GM12878 (cell line): ENCODE measurements at regions not wholly inside any gene's neighbourhood (a gene's known extent, or its start where the extent isn't known, plus 50 kb on each side); places are given as distances from the start of the nearest gene placed in this dataset.
"Not testable (repeated sequence)": the region's sequence is repeated elsewhere in the genome, so short reads cannot be mapped to it uniquely, and the experiment has no call there.

Experiments used
- ATAC-seq: fragments of 200-7000 bp; cut with Tn5 transposase; 3 replicates; pipeline ENCODE4 v1.9.1; 2020; ENCODE audit warnings: mild to moderate bottlenecking, moderate library complexity
- BruUV-seq: library from RNA; stranded (reverse); fragments of 400-500 nt; replicated peaks from 2 replicates; lab custom pipeline; 2021; lab: Mats Ljungman, UMichigan
- CTCF ChIA-PET: fragments of 300-600 bp; sonication (Branson Sonifier 250); formaldehyde crosslinking; extraction: SDS; loops from one replicate; lab custom pipeline; 2021; ENCODE audit warnings: inconsistent platforms; lab: Yijun Ruan, JAX
- POLR2A ChIA-PET: fragments of 350-600 bp; formaldehyde crosslinking; extraction: SDS; loops from one replicate; lab custom pipeline; 2021; ENCODE audit warnings: inconsistent platforms; lab: Charles Lee
- RAD21 ChIA-PET: fragments of 300-600 bp; sonication (Branson Sonifier 250); formaldehyde crosslinking; loops from one replicate; lab custom pipeline; 2023; ENCODE audit warnings: antibody characterized with exemption; ENCODE audit not compliant: unreplicated experiment; lab: Charles Lee
- SMC1A ChIA-PET: fragments of 300-600 bp; sonication (Branson Sonifier 250); formaldehyde crosslinking; loops from one replicate; lab custom pipeline; 2023; ENCODE audit not compliant: unreplicated experiment, uncharacterized antibody; lab: Charles Lee
- DNase-seq: peaks from one replicate; pipeline ENCODE4 v3.0.0-alpha.2; 2011; ENCODE audit warnings: low read depth, low spot score
- FAIRE-seq: peaks from 3 replicates; lab custom pipeline; 2011; peaks lifted over from hg19 to GRCh38; lab: Jason Lieb, UNC
- H2AFZ ChIP-seq: 2 replicates; pipeline ENCODE4 v1.6.0; 2011; ENCODE audit warnings: low read depth, low read length, control low read depth; ENCODE audit not compliant: control insufficient read depth
- H3K27ac ChIP-seq: 2 replicates; pipeline ENCODE4 v1.5.1; 2011; ENCODE audit warnings: control low read depth; ENCODE audit not compliant: control insufficient read depth, insufficient read depth
- H3K27me3 ChIP-seq, 2 experiments: replicated peaks in 1 of 2; 2 replicates each; pipeline versions ENCODE4 v1.6.0 to v1.6.1; 2011; ENCODE audit warnings: low read length in 1 of 2; ENCODE audit not compliant: control insufficient read depth in 2 of 2, insufficient read depth in 2 of 2
- H3K36me3 ChIP-seq, 2 experiments: 2 replicates each; pipeline ENCODE4 v1.5.1; 2011; ENCODE audit warnings: low read length in 1 of 2; ENCODE audit not compliant: control insufficient read depth in 2 of 2, insufficient read depth in 2 of 2
- H3K4me1 ChIP-seq: 2 replicates; pipeline ENCODE4 v1.6.1; 2011; ENCODE audit warnings: mild to moderate bottlenecking, low read length, moderate library complexity, mixed read lengths; ENCODE audit not compliant: control insufficient read depth, insufficient read depth
- H3K4me2 ChIP-seq: 2 replicates; pipeline ENCODE4 v1.6.0; 2011; ENCODE audit warnings: control low read depth; ENCODE audit not compliant: control insufficient read depth, insufficient read depth
- H3K4me3 ChIP-seq: fragments of 200-600 bp; sonication (generic); 2 replicates; pipeline ENCODE4 v1.5.1; 2016
- H3K79me2 ChIP-seq: 2 replicates; pipeline ENCODE4 v1.6.0; 2011; ENCODE audit warnings: low read length; ENCODE audit not compliant: control insufficient read depth, insufficient read depth
- H3K9ac ChIP-seq: 2 replicates; pipeline ENCODE4 v1.8.0; 2011; ENCODE audit warnings: low read length, control low read depth, mixed read lengths; ENCODE audit not compliant: control insufficient read depth, insufficient read depth
- H3K9me3 ChIP-seq: replicated peaks from 3 replicates; pipeline ENCODE4 v1.5.1; 2011; ENCODE audit warnings: mild to moderate bottlenecking, low read length; ENCODE audit not compliant: control insufficient read depth, insufficient read depth
- H4K20me1 ChIP-seq: 2 replicates; pipeline ENCODE4 v1.6.0; 2011; ENCODE audit not compliant: control insufficient read depth, insufficient read depth
- CHD4 ChIP-seq: fragments of 200-600 bp; sonication (generic); IDR thresholded peaks from 2 replicates; pipeline ENCODE4 v1.6.1; 2016; ENCODE audit warnings: mild to moderate bottlenecking
- CREM ChIP-seq: IDR thresholded peaks from 2 replicates; pipeline ENCODE4 v1.6.1; 2014; ENCODE audit warnings: antibody characterized with exemption, low read depth
- NBN ChIP-seq: fragments of 450-650 bp; IDR thresholded peaks from 2 replicates; pipeline ENCODE4 v1.6.1; 2016
- SMARCA5 ChIP-seq: fragments of 450-650 bp; IDR thresholded peaks from 2 replicates; pipeline ENCODE4 v1.6.1; 2017; ENCODE audit warnings: mild to moderate bottlenecking
- TCF3 ChIP-seq: IDR thresholded peaks from 2 replicates; pipeline ENCODE4 v1.6.1; 2012; ENCODE audit warnings: low read depth, mild to moderate bottlenecking, low read length, borderline replicate concordance; ENCODE audit not compliant: insufficient read depth
- WGBS: methylation state at CpG from one replicate; pipeline ENCODE4 v1.1.6; 2016; ENCODE audit warnings: low lambda C conversion rate; ENCODE audit not compliant: insufficient replicate concordance, insufficient coverage; ENCODE audit errors: missing lambda C conversion rate; 5-methylcytosine and 5-hydroxymethylcytosine counted together
- in situ Hi-C: fragments of 300-500 bp; cut with MboI; formaldehyde crosslinking; loops from 9 replicates; pipeline ENCODE4 v1.14.3; 2018; ENCODE audit warnings: mixed read lengths
- intact Hi-C: fragments of 100-400 bp; cut with micrococcal nuclease; formaldehyde crosslinking; loops from one replicate; pipeline ENCODE4 v1.14.2; 2022; ENCODE audit not compliant: unreplicated experiment
- TF ChIP-seq, protein P1 (sequence below): fragments of 450-650 bp; IDR thresholded peaks from 2 replicates; pipeline ENCODE4 v1.6.1; 2017; ENCODE audit warnings: antibody characterized with exemption, mild to moderate bottlenecking, moderate library complexity
- TF ChIP-seq, protein P2 (sequence below): fragments of 450-650 bp; formaldehyde crosslinking; IDR thresholded peaks from 2 replicates; pipeline ENCODE4 v1.5.0; 2022; ENCODE audit warnings: mild to moderate bottlenecking, missing genetic modification characterization

DNA sequence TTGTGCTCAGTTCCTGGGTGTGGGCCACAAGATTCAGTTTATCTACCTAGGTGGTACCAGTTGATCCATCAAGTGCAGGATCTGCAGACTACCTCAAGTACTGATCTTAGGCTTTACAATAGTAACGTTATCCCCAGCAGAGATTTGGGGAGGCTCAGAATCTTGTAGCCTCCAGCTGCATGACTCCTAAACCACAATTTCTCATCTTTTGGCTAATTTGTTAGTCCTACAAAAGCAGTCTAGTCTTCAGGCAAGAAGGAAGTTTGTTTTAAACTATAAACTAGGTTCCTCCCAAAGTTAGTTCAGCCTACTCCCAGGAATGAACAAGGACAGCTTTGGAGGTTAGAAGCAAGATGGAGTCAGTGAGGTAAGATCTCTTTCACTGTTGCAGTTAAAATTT is 213.5 kb upstream of the PIEZO2 start (continued):
- TF ChIP-seq, protein P1, sequence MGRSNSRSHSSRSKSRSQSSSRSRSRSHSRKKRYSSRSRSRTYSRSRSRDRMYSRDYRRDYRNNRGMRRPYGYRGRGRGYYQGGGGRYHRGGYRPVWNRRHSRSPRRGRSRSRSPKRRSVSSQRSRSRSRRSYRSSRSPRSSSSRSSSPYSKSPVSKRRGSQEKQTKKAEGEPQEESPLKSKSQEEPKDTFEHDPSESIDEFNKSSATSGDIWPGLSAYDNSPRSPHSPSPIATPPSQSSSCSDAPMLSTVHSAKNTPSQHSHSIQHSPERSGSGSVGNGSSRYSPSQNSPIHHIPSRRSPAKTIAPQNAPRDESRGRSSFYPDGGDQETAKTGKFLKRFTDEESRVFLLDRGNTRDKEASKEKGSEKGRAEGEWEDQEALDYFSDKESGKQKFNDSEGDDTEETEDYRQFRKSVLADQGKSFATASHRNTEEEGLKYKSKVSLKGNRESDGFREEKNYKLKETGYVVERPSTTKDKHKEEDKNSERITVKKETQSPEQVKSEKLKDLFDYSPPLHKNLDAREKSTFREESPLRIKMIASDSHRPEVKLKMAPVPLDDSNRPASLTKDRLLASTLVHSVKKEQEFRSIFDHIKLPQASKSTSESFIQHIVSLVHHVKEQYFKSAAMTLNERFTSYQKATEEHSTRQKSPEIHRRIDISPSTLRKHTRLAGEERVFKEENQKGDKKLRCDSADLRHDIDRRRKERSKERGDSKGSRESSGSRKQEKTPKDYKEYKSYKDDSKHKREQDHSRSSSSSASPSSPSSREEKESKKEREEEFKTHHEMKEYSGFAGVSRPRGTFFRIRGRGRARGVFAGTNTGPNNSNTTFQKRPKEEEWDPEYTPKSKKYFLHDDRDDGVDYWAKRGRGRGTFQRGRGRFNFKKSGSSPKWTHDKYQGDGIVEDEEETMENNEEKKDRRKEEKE: no peak

DNA sequence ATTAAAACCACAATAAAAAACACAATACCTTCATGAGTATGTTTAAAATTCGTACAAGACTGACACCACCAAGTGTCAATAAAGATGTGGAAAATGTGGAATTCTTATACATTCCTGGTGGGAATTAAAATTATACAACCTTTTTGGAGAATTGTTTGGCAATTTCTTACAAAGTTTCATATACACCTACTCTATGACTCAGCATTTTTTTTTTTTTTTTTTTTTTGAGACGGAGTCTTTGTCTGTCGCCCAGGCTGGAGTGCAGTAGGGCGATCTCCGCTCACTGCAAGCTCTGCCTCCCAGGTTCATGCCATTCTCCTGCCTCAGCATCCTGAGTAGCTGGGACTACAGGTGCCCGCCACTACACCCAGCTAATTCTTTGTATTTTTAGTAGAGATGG is 212.5 kb upstream of the PIEZO2 start:
- H3K27me3 ChIP-seq, H3K27ac ChIP-seq, BruUV-seq, POLR2A ChIA-PET, FAIRE-seq, H3K4me2 ChIP-seq, ATAC-seq, in situ Hi-C loops, RAD21 ChIA-PET, SMC1A ChIA-PET, H3K9ac ChIP-seq, H4K20me1 ChIP-seq, H3K9me3 ChIP-seq, DNase-seq, H3K4me1 ChIP-seq, H3K4me3 ChIP-seq, CTCF ChIA-PET, H3K79me2 ChIP-seq, intact Hi-C loops, H2AFZ ChIP-seq, H3K36me3 ChIP-seq: not testable (repeated sequence)
- 28% methylated on average over 3 of the region's 6 CpGs for WGBS

DNA sequence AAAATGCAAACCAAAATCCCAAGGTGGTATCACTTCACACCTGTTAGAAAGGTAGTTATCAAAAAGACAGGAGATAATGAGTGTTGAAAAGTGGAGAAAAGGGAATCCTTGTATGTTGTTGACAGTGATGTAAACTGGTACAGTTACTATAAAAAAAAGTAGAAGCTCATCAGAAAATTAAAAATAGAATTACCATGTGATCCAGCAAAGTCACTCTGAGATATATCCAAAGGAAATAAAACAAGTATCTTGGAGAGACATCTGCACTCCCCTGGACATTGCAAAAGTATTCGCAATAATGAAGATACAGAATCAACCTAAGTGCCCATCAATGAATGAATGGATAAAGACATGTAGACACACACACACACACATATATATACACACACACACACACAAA is 208.3 kb upstream of the PIEZO2 start:
- SMC1A ChIA-PET: no interaction called here
- BruUV-seq: no TSS peak
- Histone ChIP-seq H3K79me2 (no peaks in the 10 kb centered on the region), H3K27ac (no peak overlapping the region), H3K9me3 (no peaks in the 10 kb centered on the region), H3K27me3 (no peaks in the 10 kb centered on the region), H3K9ac (no peak overlapping the region), H3K4me1 (no peaks in the 10 kb centered on the region), H3K36me3 (no peaks in the 10 kb centered on the region), H2AFZ (no peak overlapping the region), H3K4me3 (no peak overlapping the region), H4K20me1 (no peaks in the 10 kb centered on the region), H3K4me2 (no peak overlapping the region)
- intact Hi-C loops (no loop called here), in situ Hi-C loops (no loop called here)
- DNase-seq: no peak
- WGBS: 67% methylated on average over 1 of the region's 1 CpG
- CTCF ChIA-PET: interaction anchor here (0.7 to 1.2 kb wide), 2 partner anchors 11 to 47 kb away, joined by 3 to 4 read pairs; no protein-coding TSS in a partner anchor
- FAIRE-seq: no peak
- RAD21 ChIA-PET: no interaction called here
- ATAC-seq: no peak
- POLR2A ChIA-PET: no interaction called here
- TF ChIP-seq NBN (no peak), SMARCA5 (no peak), CREM (no peak), CHD4 (no peak), TCF3 (no peak)
- TF ChIP-seq, protein P2, sequence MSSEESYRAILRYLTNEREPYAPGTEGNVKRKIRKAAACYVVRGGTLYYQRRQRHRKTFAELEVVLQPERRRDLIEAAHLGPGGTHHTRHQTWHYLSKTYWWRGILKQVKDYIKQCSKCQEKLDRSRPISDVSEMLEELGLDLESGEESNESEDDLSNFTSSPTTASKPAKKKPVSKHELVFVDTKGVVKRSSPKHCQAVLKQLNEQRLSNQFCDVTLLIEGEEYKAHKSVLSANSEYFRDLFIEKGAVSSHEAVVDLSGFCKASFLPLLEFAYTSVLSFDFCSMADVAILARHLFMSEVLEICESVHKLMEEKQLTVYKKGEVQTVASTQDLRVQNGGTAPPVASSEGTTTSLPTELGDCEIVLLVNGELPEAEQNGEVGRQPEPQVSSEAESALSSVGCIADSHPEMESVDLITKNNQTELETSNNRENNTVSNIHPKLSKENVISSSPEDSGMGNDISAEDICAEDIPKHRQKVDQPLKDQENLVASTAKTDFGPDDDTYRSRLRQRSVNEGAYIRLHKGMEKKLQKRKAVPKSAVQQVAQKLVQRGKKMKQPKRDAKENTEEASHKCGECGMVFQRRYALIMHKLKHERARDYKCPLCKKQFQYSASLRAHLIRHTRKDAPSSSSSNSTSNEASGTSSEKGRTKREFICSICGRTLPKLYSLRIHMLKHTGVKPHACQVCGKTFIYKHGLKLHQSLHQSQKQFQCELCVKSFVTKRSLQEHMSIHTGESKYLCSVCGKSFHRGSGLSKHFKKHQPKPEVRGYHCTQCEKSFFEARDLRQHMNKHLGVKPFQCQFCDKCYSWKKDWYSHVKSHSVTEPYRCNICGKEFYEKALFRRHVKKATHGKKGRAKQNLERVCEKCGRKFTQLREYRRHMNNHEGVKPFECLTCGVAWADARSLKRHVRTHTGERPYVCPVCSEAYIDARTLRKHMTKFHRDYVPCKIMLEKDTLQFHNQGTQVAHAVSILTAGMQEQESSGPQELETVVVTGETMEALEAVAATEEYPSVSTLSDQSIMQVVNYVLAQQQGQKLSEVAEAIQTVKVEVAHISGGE (CRISPR knock-in tag): no peak
